ENCODE measurements at regions not wholly inside any gene's neighbourhood (a gene's known extent, or its start where the extent isn't known, plus 50 kb on each side); places are given as distances from the start of the nearest gene placed in this dataset.

DNA sequence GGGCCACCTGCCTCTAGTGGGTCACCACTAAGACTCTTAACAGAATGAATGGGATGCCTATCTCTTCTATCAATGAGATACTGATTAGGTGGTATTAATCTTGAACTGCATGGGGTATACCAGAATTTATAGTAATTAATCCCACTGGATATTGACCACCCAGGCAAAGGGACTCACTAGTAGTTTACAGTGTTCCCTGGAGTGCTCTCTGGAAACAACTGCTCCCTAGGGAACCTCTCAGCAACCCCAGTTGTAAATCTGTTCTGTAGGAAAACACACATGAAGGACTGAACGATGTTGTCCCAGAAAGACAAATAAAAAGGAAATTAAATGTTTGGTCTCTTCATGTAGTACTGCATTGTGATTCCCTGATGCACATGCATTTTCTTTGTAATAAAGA, 430.5 kb downstream of the HLX start:
- FAIRE-seq = no peak

DNA sequence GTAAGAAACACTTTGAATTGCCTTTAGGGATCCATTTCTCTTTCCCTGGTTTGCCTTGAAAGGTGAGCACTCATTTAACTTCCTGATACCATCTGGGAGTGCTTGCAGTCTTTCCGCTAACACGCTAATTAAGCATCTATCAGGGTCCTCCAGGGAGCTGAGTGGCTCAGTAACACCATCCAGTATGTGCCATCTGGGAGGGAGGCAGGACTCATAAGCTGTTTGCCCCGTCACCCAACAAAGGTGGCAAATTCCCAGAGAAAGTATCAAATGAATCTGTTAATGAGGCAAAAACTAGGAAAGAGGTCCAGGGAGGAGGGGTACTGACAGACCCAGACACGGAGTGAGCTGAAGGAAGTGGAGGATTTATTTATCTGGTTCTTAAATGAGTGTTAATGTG, 430.9 kb downstream of the HLX start:
- no peak for FAIRE-seq

DNA sequence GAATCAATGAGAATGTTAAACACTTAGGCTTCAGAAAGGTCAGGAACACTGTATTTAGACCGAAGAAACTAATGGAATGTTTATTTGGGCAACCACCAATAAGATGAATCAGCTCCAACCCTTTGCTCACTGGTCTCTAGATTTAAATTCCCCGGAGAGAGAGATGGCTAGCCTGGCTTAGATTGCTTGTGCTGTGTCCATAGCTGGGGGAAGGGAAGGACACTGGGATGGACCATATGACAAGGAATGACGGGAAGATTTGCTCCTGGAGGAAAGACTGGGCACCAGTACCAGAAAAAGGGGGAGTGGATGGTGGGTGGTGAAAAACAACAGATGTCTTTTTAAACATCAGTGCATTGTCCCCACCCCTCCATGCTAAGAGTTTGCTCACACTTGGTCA, 426.6 kb downstream of the DUSP10 start:
- FAIRE-seq = no peak

DNA sequence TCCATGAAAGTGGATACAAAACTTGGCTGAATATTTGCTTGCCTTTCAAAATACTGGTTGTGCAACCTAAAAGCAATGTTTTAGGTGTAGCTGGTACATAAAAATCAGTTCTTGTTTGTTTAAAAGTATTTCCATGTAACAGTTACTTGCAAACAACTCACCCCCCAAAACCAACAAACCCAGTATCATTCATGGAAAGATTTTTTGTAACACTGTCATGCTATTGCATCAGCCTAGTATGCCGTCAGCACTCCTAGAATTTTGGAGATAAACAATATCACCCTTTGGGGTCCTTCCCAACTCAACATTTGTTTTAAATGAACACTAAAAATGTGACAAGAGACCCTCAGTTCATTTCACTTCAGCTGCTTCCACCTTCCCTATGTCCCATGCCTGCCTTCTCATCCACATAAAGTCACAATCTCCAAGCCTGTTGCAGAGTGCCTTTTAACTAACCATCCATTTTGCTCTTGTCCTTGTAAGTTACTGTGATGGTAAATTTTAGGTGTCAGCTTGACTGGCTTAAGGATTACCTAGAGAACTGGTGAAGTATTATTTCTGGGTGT, 425.3 kb downstream of the DUSP10 start:
- no peak for FAIRE-seq

DNA sequence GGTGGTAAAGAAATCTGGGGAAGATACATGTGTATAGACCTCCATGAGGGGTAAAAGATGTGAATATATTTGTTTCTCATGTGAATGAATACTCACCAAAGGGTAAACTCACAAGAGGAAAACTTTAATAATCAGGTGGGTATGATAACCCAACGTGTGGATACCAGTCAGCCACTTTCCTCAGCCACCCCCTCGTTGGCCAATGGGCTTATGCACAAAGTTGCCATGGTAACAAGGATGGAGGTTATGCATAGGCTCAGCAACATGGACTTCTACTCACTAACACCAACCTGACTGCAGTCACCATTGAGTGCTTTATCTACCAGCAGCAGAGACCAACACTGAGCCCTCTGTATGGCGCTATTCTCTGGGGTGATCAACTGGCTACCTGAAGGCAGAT, 424.4 kb downstream of the DUSP10 start:
- FAIRE-seq = no peak

DNA sequence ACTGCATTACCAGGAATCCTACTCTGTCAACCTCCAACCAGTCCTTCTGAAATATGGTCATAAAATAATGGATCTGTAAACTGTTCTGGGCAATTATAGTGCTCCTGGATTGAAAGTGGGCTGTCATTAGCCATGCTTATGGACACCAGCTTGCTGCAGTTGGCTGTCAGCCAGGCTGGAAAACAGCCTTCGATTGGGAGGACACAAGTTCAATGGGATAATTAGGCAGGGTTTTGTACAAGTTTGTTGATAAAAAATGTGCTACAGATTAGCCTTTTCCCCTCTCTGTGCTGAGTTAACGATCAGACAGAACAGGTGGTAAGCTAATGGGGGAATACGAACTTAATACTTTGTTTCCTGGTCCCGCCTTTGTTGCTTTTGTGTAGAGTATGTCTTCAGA, 413.9 kb downstream of the DUSP10 start:
- no peak for FAIRE-seq

DNA sequence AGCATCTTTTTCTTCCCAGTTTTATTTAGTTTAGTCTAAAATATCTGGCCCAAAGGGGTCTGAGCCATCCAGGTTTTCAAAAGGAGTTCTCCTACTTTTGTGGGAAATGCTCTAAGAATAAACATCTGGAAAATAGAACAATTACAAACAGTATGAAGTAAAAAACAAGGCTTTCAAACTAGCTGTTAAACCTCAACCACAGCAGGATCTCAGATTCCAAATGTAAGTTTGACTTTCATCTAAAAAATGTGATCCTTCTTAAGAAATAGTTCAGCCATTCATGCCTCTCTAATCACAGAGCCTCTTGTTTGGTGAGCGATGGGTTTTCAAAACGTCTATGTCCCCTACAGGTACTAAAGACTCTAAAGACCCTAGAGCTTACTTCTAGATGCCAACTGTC, 413.5 kb downstream of the DUSP10 start:
- FAIRE-seq = no peak

DNA sequence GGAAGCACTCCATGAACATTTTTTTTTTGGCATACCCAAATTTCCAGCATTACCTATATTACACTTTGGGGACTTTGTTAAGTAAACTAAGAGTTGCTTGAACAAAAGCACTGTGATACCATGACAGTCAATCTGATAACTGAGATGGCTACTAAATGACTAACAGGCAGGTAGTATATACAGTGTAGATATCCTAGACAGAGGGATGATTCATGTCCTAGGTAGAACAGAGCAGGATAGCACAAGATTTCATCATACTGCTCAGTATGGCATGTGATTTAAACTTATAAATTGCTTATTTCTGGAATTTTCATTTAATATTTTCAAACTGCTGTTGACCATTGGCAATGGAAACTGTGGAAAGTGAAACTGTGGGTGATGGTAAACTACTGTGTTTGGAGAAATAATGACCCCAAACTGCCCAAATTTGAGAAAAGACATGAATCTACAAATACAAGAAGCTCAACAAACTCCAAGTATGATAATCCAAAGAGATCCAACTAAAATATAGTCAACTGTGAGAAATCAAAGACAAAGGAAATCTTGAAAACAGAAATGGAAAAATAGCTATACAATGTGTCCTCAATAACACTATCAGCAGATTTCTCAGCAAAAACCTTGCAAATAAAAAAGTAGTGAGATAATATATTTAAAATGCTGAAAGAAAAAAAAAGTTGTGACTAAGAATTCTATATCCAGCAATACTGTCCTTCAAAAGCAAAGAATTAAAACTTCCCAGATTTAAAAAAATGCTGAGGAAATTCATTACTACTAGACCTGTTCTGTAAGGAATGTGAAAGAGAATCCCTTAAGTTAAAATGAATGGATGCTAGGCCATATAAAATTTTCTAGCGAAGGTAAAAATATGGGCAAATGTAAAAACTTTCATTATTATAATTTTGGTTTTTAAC, 410.4 kb downstream of the DUSP10 start:
- no peak for FAIRE-seq

DNA sequence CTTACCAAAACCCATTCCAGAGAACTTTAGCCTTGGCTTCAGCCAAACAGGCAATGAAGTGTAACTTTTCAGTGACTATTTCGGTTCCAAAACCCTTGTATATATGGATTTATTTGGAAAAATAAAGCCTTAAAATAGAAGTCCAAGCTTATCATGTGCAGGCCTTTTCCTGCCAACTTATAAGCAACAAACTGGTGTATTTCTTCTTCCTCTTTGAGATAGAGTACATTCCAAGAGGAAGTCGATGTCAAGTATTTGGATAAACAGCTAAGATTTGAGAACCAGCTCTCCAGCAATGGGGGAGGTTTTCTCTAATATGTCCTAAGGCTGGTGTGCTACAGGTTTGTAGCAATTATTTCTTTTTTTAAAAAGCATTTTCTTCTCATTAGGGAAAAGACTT, 407.8 kb downstream of the DUSP10 start:
- FAIRE-seq = no peak

DNA sequence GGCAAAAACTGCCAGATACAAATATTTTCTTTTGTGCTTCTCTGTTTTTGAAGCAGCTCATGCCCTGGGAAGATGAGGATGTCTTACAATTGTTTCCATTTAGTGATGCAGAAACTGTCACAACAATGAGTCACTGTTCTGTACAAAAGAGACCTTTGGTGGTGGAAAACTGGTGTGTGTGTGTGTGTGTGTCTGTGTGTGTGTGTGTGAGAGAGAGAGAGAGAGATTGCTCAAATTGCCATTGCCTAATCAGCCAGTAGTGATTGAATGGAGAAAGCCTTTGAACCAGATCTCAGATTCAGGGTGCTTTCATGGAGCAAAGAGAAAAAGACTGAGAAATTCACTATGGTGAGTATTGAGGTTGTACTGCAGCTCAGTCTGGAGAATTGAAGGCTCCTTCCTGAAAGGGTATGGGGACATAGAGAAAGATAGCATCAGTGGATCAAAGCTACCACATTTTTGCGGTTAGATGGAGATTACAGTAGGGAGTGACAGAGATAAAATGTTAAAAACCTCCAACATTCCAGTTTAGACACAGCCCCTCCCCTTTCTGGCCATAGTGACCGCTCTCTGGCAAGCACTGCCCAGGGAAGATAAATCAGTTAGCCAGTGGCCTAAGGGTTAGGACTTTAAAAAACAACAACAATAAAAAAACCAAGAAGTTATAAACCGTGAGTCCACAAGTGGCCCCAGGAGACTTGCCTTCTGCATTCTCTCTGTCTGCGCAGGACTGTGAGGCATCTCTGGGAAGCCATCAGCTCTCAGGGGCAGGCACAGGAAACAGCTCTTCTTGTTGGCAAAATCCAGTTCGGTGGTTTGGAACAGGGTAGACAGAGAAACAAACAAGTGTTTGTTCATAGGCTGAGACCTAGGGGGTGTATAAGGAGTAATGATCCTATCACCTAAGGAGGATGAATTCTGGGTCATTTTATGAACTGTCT, 406.5 kb downstream of the DUSP10 start:
- no peak for FAIRE-seq

DNA sequence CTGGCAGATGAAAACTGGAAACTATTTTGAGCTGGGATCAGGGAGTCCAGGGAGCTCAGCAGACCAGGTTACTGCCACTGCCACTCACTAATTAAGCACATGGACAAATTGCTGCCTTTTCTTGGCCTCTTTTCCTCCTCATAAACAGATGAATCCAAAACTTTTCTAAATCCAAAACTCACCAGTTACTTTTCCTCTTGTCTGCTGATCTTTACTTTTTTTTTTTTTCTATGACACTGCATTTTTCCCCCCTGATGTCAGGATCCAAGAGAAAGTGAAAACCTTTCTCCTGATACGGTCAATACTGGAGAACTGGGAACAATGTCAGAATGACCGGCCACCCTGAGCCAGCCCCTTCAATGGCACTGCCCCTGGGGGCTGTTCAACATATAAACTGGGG, 405.8 kb downstream of the DUSP10 start:
- no peak for FAIRE-seq

DNA sequence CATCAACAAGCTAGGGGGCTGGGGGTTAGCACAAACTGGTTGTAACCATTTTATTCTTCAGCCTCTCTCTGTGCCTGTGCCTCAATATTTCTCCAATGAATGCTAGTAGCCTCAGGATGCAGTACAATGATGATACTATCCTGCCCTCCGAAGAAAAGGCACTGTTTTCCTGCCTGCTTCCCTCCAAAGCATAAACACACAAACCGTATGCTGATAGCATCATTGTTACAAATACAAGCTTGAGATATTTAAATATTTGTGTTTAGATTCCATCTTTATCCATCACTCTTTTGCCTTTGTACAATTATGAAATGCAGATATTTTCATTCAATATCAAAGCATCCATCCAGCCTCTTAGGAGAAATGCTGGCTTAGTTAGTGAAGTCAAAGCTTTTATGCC, 404.8 kb downstream of the DUSP10 start:
- no peak for FAIRE-seq

DNA sequence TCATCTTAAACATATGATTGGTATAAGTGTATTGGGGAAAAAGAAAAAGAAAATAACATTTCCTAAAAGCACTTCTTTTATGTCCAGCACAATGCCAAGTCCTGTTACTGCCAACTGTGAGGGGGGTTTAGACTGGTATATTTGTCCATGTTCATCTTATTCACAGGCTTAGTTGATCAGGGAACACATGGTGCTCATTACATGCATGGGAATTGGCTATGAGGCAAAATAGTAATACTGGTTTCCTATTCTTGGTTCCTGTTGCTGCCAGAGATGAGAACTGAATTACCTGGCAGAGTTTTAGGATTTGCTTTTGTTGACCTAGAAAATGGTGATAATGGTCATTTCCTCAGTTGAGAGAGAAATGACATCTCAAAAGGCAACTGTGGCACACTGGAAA, 398.8 kb downstream of the DUSP10 start:
- no peak for FAIRE-seq

DNA sequence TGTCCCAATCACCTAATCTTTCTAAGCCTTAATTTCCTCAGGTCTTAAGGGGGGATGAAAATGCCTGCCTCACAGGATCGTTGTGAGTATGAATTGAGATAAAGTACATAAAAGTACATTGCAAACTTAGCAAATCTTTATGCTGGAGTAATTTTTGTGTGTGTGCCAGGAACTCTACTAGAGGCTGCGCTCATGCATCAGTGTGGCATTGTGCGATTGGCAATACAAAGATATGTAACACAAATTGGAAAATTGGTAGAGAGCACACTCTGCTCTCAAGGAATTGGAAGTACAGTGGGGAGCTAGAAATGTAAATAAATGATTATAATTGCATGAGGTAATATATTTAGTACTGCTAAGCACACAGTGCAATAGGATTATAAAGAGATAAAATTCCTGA, 398.3 kb downstream of the DUSP10 start:
- FAIRE-seq = no peak

DNA sequence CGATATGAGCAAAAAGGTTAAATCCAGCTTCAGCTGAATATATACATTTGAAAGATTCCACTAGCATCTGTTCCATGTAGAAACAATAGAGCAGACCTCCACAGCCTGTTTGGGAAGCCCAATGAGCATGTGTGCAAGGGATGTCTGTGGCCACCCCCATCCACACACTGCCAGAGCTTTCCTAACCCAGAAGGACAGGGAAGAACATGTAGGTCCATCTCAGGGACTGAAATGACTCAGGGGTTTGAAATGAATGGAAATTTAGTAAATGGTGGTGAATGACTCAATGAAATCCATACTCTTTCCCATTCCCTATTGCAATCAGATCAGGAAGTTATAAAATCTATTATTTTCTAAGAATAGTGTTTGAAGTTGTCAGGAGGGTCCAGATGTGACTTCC, 397.2 kb downstream of the DUSP10 start:
- FAIRE-seq = no peak

DNA sequence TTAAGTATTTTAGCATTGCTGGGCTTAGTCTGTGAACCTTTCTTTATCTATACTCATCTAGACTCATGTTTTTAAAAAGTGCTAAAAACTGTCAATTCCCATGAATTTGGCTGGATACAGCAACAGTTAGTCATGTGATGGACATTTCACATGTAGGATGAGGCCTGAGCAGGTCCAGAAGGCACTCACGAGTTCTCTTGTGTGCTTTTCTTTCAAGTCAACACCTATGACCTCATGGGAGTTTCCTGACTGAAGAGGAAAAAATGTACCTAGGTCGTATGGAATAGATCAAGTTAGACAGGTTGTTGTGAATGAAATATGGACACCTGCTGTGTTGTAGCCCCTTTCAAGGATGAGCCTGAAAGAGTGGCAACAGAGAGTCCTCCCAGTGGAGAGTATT, 394.2 kb downstream of the DUSP10 start:
- FAIRE-seq = no peak

DNA sequence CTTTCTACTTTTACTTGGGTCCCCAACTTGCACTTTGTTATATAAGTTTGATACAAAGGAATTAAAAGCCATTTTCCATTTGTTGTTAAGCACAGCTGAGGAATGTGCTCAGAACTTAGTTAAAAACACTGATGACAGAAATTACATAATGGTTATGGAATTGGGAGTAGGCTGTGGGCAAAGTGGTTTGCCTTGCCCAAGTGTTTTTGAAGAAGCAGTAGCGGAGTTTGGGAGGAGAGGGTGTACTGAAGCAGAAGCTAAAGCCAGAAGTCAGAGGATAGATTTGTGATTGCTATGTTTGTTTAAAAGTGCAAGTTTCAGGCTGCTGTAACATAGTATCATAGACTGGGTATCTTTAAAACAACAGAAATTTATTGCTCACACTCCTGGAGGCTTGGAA, 391.8 kb downstream of the DUSP10 start:
- FAIRE-seq = no peak

DNA sequence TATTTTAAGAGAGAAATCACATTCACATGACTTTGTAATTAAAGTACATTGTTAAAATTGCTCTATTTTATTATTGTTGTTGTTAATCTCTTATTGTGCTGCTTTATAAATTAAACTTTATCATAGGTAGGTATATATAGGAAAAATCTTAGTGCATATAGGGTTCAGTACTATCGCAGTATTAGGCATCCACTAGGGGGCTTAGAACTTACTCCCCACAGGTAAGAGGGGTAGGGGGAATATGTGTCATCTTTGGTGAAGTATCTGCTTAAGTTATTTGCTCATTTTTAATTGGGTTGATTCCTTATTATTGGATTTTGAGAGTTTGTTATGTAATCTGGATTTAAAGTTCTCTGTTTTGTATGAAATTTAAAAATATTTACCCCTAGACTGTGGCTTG, 385.2 kb downstream of the DUSP10 start:
- FAIRE-seq = no peak

DNA sequence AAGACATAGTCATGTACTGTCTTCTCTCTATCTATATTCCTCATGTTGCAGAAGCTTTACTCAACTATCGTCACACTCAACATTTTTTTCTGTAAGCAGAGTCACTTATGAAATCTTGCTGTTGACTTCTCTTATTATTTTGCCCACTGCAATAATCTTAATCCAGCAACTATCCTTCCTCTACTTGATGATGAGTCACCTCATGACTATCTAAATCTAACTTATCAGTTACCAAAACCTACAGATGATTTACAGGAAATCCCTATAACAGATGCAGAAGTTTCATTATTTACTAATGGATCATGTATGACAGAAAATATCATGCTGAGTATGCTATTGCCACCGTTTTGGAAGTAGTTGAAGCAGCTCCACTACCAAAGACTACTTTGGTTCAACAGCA, 378.9 kb downstream of the DUSP10 start:
- no peak for FAIRE-seq

DNA sequence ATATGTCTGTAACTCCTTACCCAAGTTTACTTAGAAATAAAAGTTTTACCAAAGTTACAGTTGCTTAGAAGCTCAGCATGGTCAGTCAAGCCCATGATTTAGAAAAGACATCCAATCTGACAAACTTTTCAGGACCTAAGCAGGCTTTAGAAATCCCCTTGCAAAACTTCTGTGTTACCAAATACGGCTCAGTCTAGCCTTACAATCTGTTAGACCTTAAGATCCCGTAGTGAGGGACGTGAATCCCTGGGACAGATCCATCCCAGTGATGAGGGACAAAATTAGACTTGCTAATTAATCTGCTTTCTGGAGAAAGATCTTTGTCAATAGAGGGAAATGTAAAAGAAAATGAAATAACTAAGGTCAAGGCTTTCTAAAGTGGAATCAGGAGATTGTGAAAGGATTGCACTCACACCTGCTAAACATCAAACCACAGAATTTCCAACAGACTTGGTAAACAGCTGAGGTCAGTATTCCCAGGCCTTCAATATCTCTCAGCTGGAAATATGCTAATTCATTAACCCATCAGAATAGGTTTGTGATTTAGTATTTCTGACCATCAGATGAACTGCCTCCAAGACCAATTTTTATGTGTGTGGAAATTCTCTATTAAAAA, 375.3 kb downstream of the DUSP10 start:
- FAIRE-seq = no peak

DNA sequence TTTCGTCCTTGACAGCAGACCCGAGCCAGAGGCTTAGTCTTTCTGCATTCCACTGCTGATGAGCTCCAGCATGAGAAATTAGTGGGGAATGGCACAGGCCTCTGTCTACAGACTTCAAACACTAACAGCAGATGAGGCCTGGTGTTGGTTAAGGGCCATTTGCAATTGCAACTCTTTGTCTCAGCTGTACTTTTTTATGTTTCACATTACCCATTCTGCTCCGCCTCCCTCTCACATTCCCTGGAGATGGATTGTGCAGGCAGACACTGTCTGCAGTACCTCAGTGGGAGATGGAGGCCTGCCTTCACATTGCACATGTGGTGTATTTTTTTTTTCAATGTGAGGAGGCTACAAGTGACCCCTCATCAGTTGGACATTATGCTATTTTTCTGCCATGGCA, 370.2 kb downstream of the DUSP10 start:
- FAIRE-seq = no peak

DNA sequence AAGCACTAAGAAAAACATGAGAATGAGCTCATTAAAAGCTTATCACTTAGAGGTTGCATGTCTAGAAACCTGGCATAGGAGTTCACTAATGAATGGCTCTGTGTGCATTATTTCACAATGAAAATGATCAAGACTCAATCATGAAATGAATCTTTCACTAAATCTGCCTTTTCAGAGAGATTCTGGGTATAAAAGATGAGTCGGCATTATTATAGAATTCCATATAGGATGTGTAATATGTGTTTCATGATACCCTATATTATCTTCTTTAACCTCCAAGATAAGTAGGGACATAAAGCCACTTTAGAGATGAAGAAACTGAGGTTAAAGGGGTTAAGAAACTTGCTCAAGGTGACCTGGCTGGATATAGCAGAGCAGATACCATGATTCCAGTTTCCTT, 368.1 kb downstream of the DUSP10 start:
- FAIRE-seq = no peak

DNA sequence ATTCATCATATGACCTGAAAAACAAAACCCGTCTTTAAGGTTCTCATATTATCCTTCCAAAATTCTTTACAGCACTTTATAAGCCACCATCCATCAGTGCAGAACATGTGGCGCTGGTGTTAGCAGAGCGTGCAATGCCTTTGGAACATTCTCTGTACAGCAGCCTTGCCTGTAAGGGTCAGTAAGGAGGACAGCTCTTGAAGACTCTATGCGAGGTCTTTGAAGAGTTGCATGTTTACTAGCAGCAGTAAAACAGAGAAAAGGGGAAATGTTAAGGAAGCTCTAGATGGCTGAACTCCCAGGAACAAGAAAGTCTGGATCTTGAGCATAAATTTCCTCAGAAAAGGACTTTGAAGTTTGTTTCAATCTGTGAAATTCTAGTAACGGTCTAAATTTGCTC, 365.6 kb downstream of the DUSP10 start:
- FAIRE-seq = no peak
